ENCODE measurements at regions not wholly inside any gene's neighbourhood (a gene's known extent, or its start where the extent isn't known, plus 50 kb on each side); places are given as distances from the start of the nearest gene placed in this dataset.

DNA sequence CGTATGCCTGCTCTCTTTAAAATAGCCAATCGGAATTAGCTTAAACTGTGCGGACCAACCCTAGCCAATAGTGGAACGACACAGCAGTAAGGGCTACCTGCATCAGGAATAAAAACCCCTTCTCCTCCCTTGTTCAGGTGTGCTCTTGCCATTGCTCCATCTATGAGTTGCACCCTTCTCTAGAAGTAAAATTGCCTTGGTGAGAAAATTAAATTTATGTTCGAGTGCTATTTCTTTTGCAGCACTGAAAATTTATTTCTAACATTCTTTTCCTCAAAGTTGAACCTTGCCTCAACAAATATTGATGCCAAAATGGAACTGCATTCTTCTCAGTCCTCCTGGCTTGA is 102.5 kb upstream of the SHB start:
- TF ChIP-seq, protein P1, sequence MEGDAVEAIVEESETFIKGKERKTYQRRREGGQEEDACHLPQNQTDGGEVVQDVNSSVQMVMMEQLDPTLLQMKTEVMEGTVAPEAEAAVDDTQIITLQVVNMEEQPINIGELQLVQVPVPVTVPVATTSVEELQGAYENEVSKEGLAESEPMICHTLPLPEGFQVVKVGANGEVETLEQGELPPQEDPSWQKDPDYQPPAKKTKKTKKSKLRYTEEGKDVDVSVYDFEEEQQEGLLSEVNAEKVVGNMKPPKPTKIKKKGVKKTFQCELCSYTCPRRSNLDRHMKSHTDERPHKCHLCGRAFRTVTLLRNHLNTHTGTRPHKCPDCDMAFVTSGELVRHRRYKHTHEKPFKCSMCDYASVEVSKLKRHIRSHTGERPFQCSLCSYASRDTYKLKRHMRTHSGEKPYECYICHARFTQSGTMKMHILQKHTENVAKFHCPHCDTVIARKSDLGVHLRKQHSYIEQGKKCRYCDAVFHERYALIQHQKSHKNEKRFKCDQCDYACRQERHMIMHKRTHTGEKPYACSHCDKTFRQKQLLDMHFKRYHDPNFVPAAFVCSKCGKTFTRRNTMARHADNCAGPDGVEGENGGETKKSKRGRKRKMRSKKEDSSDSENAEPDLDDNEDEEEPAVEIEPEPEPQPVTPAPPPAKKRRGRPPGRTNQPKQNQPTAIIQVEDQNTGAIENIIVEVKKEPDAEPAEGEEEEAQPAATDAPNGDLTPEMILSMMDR (IDR thresholded peaks at IDR 0.05; ENCODE audit: low read length), result no peak
- TF ChIP-seq EZH2 (IDR thresholded peaks at IDR 0.05; ENCODE audit: borderline replicate concordance, low read length), result no peak

Data from OCI-LY1 (cell line).